Epithelial cell of esophagus (primary cell): ENCODE measurements at regions not wholly inside any gene's neighbourhood (a gene's known extent, or its start where the extent isn't known, plus 50 kb on each side); places are given as distances from the start of the nearest gene placed in this dataset.

ENCODE experiments used
- DNase-seq: peaks from one replicate; pipeline ENCODE4 v3.0.0; 2010; ENCODE audit warnings: low read depth
- H3K4me3 ChIP-seq: 2 replicates; pipeline ENCODE4 v1.5.1; 2011; ENCODE audit warnings: mild to moderate bottlenecking, low read length, control low read depth
- CTCF ChIP-seq: IDR thresholded peaks from 2 replicates; pipeline ENCODE4 v1.5.1; 2011; ENCODE audit warnings: low read depth, mild to moderate bottlenecking, low read length, control low read depth, inconsistent platforms; ENCODE audit not compliant: insufficient read depth; ENCODE audit errors: missing control alignments

GRCh38 chr4:46648088-46648744 is 258.3 kb upstream of the GABRA2 start:
- DNase-seq, result peak; percentile 35
- H3K4me3 ChIP-seq, result no peak overlapping the region
- TF ChIP-seq CTCF, result peak; percentile 28

DNA sequence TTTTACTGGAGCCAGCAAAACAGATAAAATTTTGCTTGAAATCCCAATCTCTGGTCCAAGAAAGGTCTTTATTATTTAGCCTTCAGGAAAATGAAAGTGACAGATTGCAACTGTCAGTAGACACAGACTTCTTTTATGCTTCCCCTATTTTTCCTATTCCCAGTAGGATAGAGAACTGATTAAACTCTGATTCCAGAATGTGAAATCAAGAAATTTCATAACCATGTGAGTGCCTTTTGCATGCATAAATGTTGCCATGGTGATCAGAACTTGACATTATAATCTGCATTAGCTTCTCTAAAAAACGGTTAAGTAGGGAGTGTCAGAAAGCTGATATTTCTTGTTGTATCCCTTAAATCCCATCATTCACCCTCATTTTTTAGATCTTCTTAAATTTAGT is 255.2 kb upstream of the GABRA2 start:
- no peak for TF ChIP-seq CTCF
- no peak for DNase-seq
- no peak overlapping the region for H3K4me3 ChIP-seq
